ENCODE measurements at regions not wholly inside any gene's neighbourhood (a gene's known extent, or its start where the extent isn't known, plus 50 kb on each side); places are given as distances from the start of the nearest gene placed in this dataset.

- Histone ChIP-seq H4K8ac (replicated peaks; ENCODE audit: insufficient read length, low read depth, low read length) (no peak overlapping the region), H2BK15ac (ENCODE audit: low read depth, low read length) (no peak overlapping the region), H4K20me1 (ENCODE audit: control insufficient read depth, insufficient read depth, insufficient read length) (no peaks in the 10 kb centered on the region), H4K91ac (ENCODE audit: insufficient read length, low read depth, low read length) (no peak overlapping the region), H3K23ac (ENCODE audit: insufficient read length, low read depth, low read length) (no peak overlapping the region), H3K79me1 (ENCODE audit: insufficient read depth, low read depth, low read length, poor library complexity, severe bottlenecking) (no peaks in the 10 kb centered on the region), H3T11ph (ENCODE audit: low read length) (no peak overlapping the region), H3K14ac (ENCODE audit: insufficient read depth, low read length) (no peak overlapping the region), H3K27me3 (ENCODE audit: insufficient read depth, low read length) (no peaks in the 10 kb centered on the region; the same call in 1 of the 2 replicates), H2AK5ac (ENCODE audit: insufficient read length, low read length) (no peak overlapping the region), H3K56ac (ENCODE audit: insufficient read length, low read depth, low read length) (no peak overlapping the region), H3K18ac (ENCODE audit: insufficient read length, low read depth, low read length) (no peak overlapping the region), H2BK5ac (ENCODE audit: insufficient read length, low read length) (no peak overlapping the region), H4K5ac (ENCODE audit: insufficient read length, low read depth, low read length) (no peak overlapping the region), H3K9me3 (ENCODE audit: control insufficient read depth, low read depth, low read length) (no peaks in the 10 kb centered on the region), H2BK120ac (ENCODE audit: low read depth, low read length, poor library complexity, severe bottlenecking) (no peak overlapping the region), H3K27ac (ENCODE audit: insufficient read length, low read depth, low read length) (no peak overlapping the region), H3K79me2 (ENCODE audit: insufficient read depth, low read length) (no peaks in the 10 kb centered on the region), H3K4me1 (ENCODE audit: insufficient read depth, low read length) (no peaks in the 10 kb centered on the region), H2BK20ac (ENCODE audit: low read depth, low read length, poor library complexity, severe bottlenecking) (no peak overlapping the region), H2AFZ (ENCODE audit: low read length) (no peak overlapping the region), H3K4ac (ENCODE audit: low read depth, low read length) (no peak overlapping the region), H3K23me2 (ENCODE audit: insufficient read length, low read depth, low read length, poor library complexity, severe bottlenecking) (no peaks in the 10 kb centered on the region), H3K9ac (ENCODE audit: extremely low read depth, insufficient read length, low read length) (no peak overlapping the region), H3K4me2 (ENCODE audit: insufficient read depth, insufficient read length, low read length) (no peak overlapping the region), H2BK12ac (ENCODE audit: insufficient read length, low read depth, low read length) (no peak overlapping the region)
- WGBS (ENCODE audit: extremely low coverage, insufficient read length, low lambda C conversion rate) = no CpG with 5 or more reads among the region's 4 CpGs
- Mint-ChIP-seq H3K27ac (no peak overlapping the region), H3K4me1 (peaks cover 12 to 13% of the 10 kb centered on the region in 2 experiments), H3K4me3 (no peak overlapping the region), H3K27me3 (ENCODE audit: low read depth) (peaks cover 11% of the 10 kb centered on the region), H3K36me3 (ENCODE audit: insufficient read depth in 1 of 3, low read depth in 3 of 3) (no peaks in the 10 kb centered on the region), H3K9me3 (no peaks in the 10 kb centered on the region)
- no peak for DNase-seq
- no peak for TF ChIP-seq CTCF (conservative IDR thresholded peaks at IDR 0.05)
Measured at GRCh38 chr12:107462428-107463332, 222.9 kb upstream of the PWP1 start.

Measured in H9 (cell line).